Small intestine (tissue), 7 donors: ENCODE measurements at regions not wholly inside any gene's neighbourhood (a gene's known extent, or its start where the extent isn't known, plus 50 kb on each side); places are given as distances from the start of the nearest gene placed in this dataset.
A peak's percentile ranks its signal among the peaks of the same experiment; 100 is the strongest.

Source experiments
- DNase-seq, 2 donors: peaks; one replicate each; pipeline versions ENCODE4 v3.0.0 to v3.0.0-alpha.2; 2013
- FAIRE-seq: peaks from 2 replicates; lab custom pipeline; 2012; peaks lifted over from hg19 to GRCh38; lab: Jason Lieb, UNC
- H3K27ac ChIP-seq, 3 donors: one replicate each; pipeline ENCODE4 v1.5.1; 2013; ENCODE audit warnings: low read length in 2 of 3, mild to moderate bottlenecking in 2 of 3, control low read depth in 1 of 3, inconsistent platforms in 1 of 3, low read depth in 1 of 3, moderate library complexity in 1 of 3
- H3K27me3 ChIP-seq, 3 donors: one replicate each; pipeline ENCODE4 v1.6.1; 2013; ENCODE audit warnings: low read length in 3 of 3, inconsistent platforms in 1 of 3; ENCODE audit not compliant: control insufficient read depth in 3 of 3, insufficient read depth in 3 of 3
- H3K36me3 ChIP-seq, 3 donors: one replicate each; pipeline ENCODE4 v1.6.1; 2013; ENCODE audit warnings: low read length in 3 of 3, inconsistent platforms in 1 of 3, low read depth in 1 of 3, mild to moderate bottlenecking in 1 of 3, moderate library complexity in 1 of 3; ENCODE audit not compliant: control insufficient read depth in 3 of 3, insufficient read depth in 2 of 3
- H3K4me1 ChIP-seq, 3 donors: one replicate each; pipeline ENCODE4 v1.6.1; 2013; ENCODE audit warnings: low read length in 2 of 3, inconsistent platforms in 1 of 3, low read depth in 1 of 3, mild to moderate bottlenecking in 1 of 3, moderate library complexity in 1 of 3; ENCODE audit not compliant: control insufficient read depth in 3 of 3, insufficient read depth in 2 of 3
- H3K4me3 ChIP-seq, 3 donors: one replicate each; pipeline ENCODE4 v1.5.1; 2013; ENCODE audit warnings: low read length in 3 of 3, control low read depth in 1 of 3, inconsistent platforms in 1 of 3, low read depth in 1 of 3, mild to moderate bottlenecking in 1 of 3, moderate library complexity in 1 of 3
- H3K9me3 ChIP-seq, 2 donors: one replicate each; pipeline ENCODE4 v1.6.1; 2013; ENCODE audit warnings: low read depth in 1 of 2, low read length in 1 of 2; ENCODE audit not compliant: control insufficient read depth in 2 of 2, insufficient read depth in 1 of 2
- WGBS, 3 donors: extraction: QIAGEN DNeasy Blood & Tissue Kit; methylation state at CpG; one replicate each; pipeline ENCODE4 v1.1.7; 2013; 5-methylcytosine and 5-hydroxymethylcytosine counted together
- donor health status: healthy with polysubstance abuse.
- donor health status: control.
- donor health status: control.
- donor health status: Bipolar disorder and iron deficiency.
- donor health status: healthy.

- no peaks in the 10 kb centered on the region for H3K4me1 ChIP-seq
- no peak for FAIRE-seq
Measured at GRCh38 chr4:141290771-141291170, 70.1 kb downstream of the ZNF330 start.

GRCh38 chr4:141294306-141294705, 73.6 kb downstream of the ZNF330 start:
- H3K9me3 ChIP-seq: peaks cover 0 to 8% of the 10 kb centered on the region in 2 donors
- no peak overlapping the region for H3K27ac ChIP-seq
- no peaks in the 10 kb centered on the region for H3K27me3 ChIP-seq
- DNase-seq (no peak), FAIRE-seq (no peak)
- H3K4me3 ChIP-seq: no peak overlapping the region
- WGBS, 3 donors: 75 to 88% (median 80%) methylated on average over 2 of the region's 2 CpGs
- no peaks in the 10 kb centered on the region for H3K36me3 ChIP-seq
- no peaks in the 10 kb centered on the region for H3K4me1 ChIP-seq

More at GRCh38 chr4:141290771-141291170, 70.1 kb downstream of the ZNF330 start:
- Histone ChIP-seq H3K4me3 (no peak overlapping the region), H3K36me3 (no peaks in the 10 kb centered on the region), H3K9me3 (peaks cover 0 to 8% of the 10 kb centered on the region in 2 donors), H3K27me3 (no peaks in the 10 kb centered on the region), H3K27ac (no peak overlapping the region)
- DNase-seq: no peak

- Histone ChIP-seq H3K4me1 (no peaks in the 10 kb centered on the region), H3K9me3 (no peaks in the 10 kb centered on the region), H3K27ac (no peak overlapping the region), H3K36me3 (no peaks in the 10 kb centered on the region), H3K27me3 (no peaks in the 10 kb centered on the region), H3K4me3 (no peak overlapping the region)
- no peak for FAIRE-seq
- 79 to 93% (median 92%) methylated on average over 2 of the region's 2 CpGs for WGBS, 3 donors
- DNase-seq: no peak
Measured at GRCh38 chr4:141301216-141301615, 80.5 kb downstream of the ZNF330 start.

GRCh38 chr4:141302924-141303323, 82.2 kb downstream of the ZNF330 start:
- no peak for DNase-seq
- Histone ChIP-seq H3K27ac (no peak overlapping the region), H3K9me3 (no peaks in the 10 kb centered on the region), H3K4me1 (no peaks in the 10 kb centered on the region), H3K27me3 (no peaks in the 10 kb centered on the region), H3K4me3 (no peak overlapping the region), H3K36me3 (no peaks in the 10 kb centered on the region)
- FAIRE-seq: no peak
- WGBS, 3 donors: 82 to 98% (median 93%) methylated on average over 1 of the region's 1 CpG

GRCh38 chr4:141304346-141304745, 83.7 kb downstream of the ZNF330 start:
- no peak for FAIRE-seq
- H3K27ac ChIP-seq: no peak overlapping the region
- DNase-seq: no peak
- no peaks in the 10 kb centered on the region for H3K9me3 ChIP-seq
- H3K4me3 ChIP-seq: no peak overlapping the region
- H3K4me1 ChIP-seq: no peaks in the 10 kb centered on the region
- no peaks in the 10 kb centered on the region for H3K36me3 ChIP-seq
- peaks cover 0 to 4% (median 0%) of the 10 kb centered on the region in 3 donors for H3K27me3 ChIP-seq
- 53 to 78% (median 77%) methylated on average over 2 of the region's 2 CpGs for WGBS, 3 donors

- Histone ChIP-seq H3K27me3 (peaks cover 0 to 4% (median 0%) of the 10 kb centered on the region in 3 donors), H3K4me1 (no peaks in the 10 kb centered on the region), H3K9me3 (no peaks in the 10 kb centered on the region), H3K27ac (no peak overlapping the region), H3K36me3 (no peaks in the 10 kb centered on the region), H3K4me3 (no peak overlapping the region)
- DNase-seq (no peak), FAIRE-seq (no peak)
- 49 to 61% (median 59%) methylated on average over 7 of the region's 7 CpGs for WGBS, 3 donors
Measured at GRCh38 chr4:141306331-141306730, 85.6 kb downstream of the ZNF330 start.

- 30 to 40% (median 33%) methylated on average over 5 of the region's 5 CpGs for WGBS, 3 donors
- FAIRE-seq: no peak
Measured at GRCh38 chr4:141307241-141307689, 86.6 kb downstream of the ZNF330 start.

GRCh38 chr4:141309874-141310273, 89.2 kb downstream of the ZNF330 start:
- Histone ChIP-seq H3K27ac (no peak overlapping the region), H3K36me3 (no peaks in the 10 kb centered on the region), H3K4me1 (no peaks in the 10 kb centered on the region), H3K4me3 (no peak overlapping the region), H3K27me3 (peaks cover 0 to 4% (median 0%) of the 10 kb centered on the region in 3 donors), H3K9me3 (no peaks in the 10 kb centered on the region)
- FAIRE-seq (no peak), DNase-seq (no peak)
- 88 to 89% (median 88%) methylated on average over 3 of the region's 3 CpGs for WGBS, 3 donors

More at GRCh38 chr4:141307241-141307689, 86.6 kb downstream of the ZNF330 start:
- no peaks in the 10 kb centered on the region for H3K36me3 ChIP-seq
- no peak overlapping the region for H3K4me3 ChIP-seq
- H3K27ac ChIP-seq: no peak overlapping the region
- H3K27me3 ChIP-seq: peaks cover 0 to 4% (median 0%) of the 10 kb centered on the region in 3 donors
- no peaks in the 10 kb centered on the region for H3K4me1 ChIP-seq
- H3K9me3 ChIP-seq: no peaks in the 10 kb centered on the region
- DNase-seq: peak; percentile 54 to 55
